GM19240 (cell line): ENCODE measurements at regions not wholly inside any gene's neighbourhood (a gene's known extent, or its start where the extent isn't known, plus 50 kb on each side); places are given as distances from the start of the nearest gene placed in this dataset.
"Not testable (repeated sequence)": the region's sequence is repeated elsewhere in the genome, so short reads cannot be mapped to it uniquely, and the experiment has no call there.

ENCODE experiments used
- DNase-seq: peaks from one replicate; pipeline ENCODE4 v3.0.0; 2011; ENCODE audit warnings: low spot score; ENCODE audit not compliant: insufficient read length

DNA sequence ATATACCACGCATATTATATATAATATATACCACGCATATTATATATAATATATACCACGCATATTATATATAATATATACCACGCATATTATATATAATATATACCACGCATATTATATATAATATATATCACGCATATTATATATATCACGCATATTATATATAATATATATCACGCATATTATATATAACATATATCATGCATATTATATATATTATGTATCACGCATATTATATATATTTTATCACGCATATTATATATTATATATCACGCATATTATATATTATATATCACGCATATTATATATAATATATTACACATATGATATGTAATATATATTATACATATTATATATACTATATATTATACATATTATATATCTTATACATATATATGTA is 1283.0 kb downstream of the EFNA5 start:
- DNase-seq: not testable (repeated sequence)

DNA sequence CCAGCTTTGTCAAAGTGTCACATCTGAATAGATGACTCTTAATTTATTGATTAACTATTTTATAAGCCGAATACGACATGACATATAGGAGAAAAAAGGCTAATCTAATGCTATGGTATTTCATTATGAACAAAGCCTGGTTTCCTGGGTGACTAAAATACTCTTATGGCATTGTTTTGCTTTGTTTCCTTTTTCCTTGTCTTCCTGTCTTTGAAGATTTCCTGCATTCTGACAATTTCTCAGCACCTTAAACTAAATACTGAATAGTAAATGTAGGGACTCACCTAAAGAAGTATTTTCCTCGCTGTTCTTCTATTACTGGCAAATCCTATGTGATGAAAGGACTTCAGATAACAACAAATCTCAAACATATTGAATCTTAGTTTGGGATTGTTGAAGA is 1284.5 kb downstream of the EFNA5 start:
- DNase-seq: no peak

DNA sequence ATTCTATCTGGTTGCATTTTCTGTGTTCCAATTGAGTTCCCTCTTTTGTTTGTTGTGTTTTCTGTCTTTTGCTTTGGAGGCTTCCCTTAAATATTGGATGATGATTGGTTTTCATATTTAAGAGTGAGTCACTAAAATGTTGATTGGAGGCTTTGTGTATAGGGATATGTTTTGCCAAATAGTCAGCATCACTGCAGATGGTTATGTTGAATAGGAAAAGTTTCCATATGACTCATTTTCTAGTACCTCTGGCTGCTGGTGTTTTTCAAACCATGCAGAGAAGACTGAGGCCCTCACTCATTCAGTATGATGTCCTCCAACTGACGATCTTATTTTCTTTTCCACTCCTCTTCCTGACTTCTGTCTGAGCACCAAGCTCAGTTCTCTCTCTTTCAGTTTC is 1290.0 kb downstream of the EFNA5 start:
- no peak for DNase-seq

DNA sequence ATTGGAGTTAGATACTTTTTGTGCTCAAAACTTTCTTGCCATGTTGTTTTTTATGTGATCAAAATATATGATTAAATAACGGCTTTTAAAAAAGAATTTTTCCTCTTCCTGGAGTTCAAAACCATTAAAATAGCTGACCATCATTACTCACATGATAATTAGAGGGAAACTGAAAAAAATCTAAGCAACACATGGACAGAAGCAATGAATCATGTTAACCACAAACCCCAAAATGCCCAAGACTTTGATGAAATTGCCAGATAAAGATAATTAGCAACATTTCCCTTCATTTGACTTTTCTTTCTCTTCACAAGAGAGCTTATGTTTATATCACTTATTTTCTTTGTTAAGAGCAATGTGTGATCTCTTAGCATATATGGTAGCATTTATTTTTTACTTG is 1294.2 kb downstream of the EFNA5 start:
- DNase-seq: no peak

DNA sequence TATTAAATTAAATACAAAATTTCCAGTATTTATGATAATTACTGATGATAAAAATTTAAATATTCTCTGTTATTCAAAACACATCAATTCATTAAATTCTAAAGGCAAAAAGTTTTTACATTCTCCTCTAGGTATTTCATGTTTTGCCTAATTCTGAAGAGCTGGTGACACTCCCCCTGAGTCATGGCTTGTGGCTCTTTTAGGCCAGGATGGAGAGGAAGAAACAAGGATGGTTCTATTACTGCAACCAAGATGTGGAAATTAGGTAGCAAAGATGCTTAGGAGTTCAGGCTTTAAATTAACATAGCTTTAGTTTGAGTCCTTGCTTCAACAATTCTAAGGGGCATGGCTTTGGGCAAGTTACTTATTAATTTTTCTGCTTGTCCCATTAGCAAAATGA is 1295.8 kb downstream of the EFNA5 start:
- DNase-seq: no peak

DNA sequence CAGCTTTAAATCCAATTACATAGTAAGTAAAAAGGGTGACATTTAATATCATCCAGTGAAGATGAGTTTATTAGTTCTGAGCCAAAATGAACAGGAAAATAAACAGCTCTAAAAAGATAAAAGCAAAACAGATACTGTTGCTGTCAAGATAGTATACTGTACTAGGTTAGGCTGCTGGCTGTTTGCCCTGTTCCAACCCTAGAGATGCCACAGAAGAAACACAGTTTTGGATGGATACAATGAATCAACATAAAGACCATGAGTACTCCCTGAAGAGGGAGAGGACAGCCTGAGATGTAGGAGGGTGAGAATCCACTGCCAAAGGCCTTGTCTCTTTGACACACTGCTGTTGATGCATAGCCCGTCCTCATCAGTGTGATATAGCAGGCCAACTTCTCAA is 1302.7 kb downstream of the EFNA5 start:
- no peak for DNase-seq

DNA sequence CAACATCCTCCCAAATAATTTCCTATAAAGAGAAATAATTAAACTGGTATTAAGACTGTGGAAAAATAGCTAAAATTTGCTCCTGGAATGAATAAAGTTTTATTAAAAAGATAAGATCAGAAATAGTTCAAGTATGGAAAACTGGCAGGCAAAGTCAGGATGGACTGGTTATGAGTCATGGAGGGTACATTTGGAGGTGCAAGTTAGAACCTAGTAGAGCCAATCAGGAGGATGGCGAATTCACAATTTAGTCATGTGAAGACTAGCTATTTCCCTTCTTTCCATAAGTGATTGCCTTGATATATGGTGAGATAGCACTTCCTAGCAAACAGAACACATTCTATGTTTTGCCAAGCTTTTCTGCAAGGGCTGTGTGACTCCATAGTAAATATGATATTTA is 1303.5 kb downstream of the EFNA5 start:
- no peak for DNase-seq

DNA sequence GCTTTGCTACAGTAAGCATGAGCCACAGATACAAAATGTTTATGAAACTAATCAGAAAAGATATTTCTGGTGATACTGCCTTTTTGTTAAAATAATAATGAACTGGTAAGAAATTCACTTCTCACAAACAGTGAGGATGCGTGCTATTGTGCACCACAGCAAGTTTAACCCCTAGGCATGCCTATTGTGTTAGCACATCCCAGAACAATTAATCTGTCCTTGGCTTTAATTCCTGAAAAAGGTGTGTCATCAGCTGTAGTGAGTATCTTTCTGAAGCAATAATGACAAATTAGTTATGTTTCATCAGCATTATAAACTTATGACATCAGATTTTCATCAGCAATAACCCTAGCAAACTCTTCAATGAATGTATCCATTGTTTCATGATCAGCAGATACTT is 1307.2 kb downstream of the EFNA5 start:
- DNase-seq: no peak

DNA sequence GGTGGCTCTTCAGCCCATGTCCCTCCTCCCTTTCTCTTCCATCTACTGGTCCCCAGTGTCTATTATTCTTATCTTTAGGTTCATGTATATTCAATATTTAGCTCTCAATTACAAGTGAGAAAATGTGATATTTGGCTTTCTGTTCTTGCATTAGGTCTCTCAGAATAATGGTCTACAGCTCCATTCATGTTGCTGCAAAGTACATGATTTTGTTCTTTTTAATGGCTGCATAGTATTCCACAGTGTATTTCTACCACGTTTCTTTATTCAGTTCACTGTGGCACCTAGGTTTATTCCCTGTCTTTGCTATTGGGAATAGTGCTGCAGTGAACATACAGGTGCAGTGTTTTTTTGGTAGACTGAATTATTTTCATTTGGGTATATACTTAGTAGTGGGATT is 1308.8 kb downstream of the EFNA5 start:
- DNase-seq: no peak

DNA sequence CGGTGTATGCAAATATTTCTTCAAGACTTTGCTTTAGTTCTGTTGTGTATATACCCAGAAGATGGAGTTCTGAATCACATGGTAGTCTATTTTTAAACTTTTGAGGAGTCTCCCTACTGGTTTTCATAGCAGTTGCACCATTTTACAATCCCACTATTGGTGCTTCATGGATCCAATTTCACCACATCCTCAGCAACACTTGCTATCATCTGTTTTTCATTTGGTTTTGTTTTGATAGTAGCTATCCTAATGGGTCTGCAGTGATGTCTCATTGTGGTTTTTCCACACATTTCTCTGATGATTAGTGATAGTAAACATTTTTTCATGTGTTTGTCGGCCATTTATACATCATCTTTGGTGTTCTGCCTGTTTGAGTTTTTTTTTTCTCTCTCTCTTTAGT is 1339.3 kb downstream of the EFNA5 start:
- DNase-seq: no peak

DNA sequence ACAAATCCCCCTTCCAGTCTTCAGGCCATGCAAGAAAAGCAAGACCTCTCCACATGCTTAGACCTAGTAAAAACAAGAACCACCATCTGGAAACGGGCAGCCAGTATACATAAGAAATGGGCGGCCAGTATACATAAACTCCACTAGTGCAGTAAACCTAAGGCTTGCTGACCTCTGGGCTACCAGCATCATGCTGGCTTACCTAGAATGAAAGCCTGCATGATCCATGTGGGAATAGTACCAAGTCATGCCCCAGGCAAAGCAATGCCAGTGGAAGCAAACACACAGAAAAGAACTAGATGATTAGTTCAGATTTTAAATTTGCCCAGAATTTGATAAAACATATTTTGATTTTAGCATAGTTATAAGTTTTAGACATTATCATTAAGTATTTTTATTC is 1346.4 kb downstream of the EFNA5 start:
- no peak for DNase-seq

DNA sequence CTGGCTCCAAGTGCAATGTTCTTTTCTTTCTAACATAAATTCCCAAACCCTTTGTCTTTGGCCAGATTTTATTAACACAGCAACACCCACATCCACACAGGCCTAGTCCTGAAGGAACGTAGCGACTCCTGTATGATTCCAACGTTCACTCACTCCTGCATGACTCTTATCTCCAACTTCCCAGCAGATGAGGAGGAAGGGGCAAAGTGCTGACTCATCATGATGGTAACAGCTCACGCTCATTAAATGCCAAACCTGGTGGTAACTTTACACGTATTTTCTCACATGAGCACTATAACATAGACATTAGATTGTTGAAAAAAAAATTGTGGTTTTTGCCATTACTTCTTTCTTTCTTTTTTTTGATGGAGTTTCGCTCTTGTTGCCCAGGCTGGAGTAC is 1349.5 kb downstream of the EFNA5 start:
- no peak for DNase-seq

DNA sequence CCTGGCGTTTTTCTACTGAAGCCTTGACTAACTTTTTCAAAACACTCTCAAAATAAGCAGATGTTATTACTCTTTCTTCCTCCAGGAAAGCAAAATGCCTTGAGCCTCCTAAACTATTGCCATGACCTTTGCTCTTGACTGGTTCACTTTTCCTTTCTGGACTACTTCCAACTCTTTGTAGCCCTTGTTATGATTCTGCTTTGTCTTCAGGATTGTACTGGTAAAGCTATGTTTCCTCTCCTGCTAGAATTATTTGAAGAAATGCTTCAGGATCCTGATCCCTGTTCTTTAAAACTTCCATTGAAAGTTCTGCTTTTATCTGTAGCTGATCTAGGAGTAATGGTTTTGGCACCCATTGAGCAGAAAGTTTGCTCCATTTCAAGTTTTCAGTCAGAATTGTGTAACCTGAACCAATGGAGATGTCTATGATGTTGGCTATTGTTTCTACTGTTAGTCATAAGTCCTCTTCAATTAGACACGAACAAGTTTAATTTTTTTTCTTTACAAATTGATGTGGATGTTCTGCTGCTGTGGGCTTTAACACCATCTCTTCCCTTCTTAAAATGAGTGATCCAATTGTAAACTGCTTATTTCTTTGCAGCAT is 1356.4 kb downstream of the EFNA5 start:
- no peak for DNase-seq

DNA sequence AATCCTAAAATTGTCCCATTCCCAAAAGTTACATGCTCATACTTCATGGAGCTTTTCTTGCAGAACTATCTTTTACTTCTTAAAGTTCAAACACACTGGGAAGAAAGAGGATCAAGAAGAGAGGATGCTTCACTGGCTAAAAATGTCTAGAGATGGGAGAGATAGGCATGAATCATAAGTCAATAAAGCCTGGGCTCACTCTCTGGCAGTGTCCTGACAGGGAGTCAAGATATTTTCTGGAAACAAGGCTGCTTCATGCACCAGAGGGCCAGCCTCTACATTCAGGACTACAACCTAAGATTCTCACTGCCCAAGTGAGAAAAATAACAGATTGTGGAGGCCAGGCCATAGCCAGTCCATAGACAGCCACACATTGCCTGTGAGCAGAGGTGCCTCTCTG is 1358.4 kb downstream of the EFNA5 start:
- no peak for DNase-seq

DNA sequence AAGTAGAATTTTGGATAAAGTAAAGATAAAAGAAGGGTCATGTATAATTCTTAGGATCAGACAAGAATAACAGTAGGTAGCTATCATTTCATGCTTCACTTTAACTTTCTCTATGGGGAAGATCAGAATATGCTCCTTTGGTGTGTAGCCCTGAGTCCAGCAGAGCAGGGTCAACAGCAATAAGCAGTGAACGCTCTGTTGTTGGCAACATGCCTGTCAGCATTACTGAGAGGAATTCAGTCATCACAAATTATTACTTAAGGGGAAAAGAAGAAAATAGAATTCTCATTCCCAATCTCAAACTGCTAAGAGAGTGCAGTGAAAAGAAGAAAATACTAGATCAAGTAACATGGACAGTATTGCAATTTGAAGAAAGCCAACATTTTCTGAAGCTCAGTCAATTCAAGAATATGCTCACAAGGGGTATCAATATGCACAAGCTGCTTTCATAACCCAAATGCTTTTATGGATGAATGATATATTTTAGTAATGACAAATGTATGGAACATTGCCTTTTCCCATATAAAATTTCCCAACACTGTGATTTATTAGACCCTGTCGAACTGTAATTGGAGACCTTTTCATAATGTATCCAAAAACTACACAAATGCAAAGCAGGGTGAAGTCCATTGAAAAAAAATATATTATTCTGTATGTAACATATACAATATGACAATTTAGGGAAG is 1359.4 kb downstream of the EFNA5 start:
- no peak for DNase-seq

DNA sequence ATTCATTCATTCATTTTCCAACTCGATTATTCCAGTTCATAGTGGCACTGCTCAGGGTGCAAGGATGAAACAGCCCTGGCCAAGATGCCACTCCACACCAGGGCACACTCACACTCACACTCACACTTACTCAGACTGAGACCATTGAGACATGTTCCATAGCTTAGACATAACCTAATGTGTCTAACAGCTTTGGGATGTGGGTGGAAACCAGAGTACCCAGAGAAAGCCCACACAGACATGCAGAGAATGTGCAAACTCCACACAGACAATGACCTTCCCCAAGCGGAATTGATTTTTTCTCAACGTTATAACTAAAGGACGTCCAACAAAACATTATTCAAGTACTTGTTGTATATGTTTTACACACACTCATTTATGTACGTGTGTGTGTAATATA is 1363.5 kb downstream of the EFNA5 start:
- DNase-seq: no peak

DNA sequence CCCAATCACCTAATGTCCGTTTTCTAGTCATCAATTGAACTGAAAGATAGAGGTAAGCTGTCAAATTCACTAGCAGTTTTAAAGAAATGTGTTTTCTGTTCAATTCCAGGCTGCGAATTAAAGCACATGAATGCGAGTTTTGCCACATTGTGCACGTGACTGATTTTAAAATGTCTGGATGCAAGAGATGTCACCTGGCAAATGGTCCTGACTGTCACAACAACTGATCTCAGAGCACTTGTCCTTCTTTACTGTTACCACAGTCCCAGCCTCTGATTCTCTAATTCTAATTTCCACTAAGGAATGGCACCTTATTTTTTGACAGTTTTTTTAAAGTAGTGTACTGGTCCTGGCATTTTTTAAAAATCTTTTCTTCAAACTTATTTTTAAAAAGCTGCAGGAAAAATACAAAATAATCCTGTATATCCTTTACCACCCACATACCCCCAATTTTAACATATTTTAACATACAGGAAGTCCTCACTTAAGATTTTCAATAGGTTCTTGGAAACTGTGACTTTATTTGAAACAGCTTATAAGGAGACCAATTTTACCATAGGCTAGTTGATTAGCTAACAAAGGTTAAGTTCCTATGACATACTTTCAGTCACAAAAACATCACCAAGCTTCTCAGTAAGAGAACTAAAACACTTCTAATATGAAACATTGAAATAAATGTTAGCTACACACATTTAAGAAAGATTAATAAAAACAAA is 1364.3 kb downstream of the EFNA5 start:
- no peak for DNase-seq

DNA sequence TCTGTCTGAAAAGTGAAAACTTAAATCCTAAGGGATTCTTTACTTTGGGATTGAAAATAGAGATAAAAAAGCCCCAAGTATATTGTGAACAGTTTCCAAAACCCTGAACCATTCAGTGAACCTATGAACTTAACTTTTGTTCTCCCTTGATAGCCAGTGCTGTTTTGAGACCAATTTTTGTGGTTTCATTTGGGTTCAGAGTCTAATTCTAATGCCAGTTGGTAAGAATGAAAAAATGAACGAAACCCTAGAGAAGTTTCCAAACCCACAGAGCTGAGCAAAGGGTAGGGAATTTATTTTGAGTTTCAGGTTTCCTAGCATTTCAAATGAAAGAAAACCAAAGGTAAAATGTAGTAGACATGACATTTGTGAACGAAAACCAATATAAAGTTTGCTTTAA is 1366.8 kb downstream of the EFNA5 start:
- no peak for DNase-seq

DNA sequence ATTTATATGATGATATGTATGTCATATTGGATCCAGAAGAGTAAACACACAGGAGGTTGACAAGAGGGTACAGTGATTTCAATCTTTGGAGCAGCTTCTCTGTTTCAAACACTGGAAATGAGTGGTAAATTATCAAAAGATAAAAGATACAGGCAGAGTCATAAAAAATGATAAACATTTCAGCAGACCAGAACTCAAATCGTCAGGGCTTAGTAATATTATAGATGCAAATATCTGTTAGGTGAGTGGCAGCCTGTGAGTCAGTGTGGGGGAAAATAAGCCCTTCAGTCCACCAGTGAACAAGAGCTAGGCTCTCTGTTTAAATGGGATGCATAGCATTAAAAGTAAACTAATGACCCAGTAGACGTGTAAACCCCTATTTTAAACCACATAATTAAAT is 1378.1 kb downstream of the EFNA5 start:
- DNase-seq: no peak

DNA sequence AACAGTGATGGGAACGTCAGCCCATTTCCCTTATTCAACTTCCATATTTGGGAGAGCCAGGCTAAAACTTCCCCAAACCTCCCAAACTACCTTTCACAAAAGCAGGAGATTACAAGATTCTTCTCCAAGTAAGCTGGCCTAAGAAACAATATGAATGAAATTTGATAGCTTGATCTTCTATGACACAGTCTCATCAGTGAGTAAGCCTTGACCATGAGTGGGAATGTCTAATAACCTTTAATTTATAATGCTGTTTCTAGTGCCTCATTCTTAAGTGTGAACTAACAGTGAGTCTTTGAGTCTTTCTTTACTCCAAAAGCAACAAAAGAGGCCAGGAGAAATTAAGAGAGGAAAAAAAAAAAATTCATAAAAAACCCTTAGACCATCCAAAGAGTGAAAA is 1379.9 kb downstream of the EFNA5 start:
- DNase-seq: no peak

DNA sequence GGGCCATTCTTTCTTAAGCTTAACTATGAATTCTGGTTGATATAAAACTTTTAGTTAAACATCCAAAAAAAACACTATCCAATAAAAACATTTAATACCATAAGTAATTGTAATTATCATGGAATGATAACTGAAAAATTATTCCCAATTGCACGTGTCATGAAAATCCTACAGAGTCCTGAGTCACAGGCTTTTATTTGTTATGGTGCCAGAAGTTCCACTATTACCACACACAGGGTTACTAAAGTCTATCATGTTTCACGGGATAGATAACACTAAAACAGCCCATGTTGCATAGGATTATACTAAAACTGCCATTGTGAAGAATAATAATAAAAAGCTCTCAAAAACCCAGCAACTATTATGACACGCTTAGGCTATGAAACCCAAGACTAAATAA is 1381.8 kb downstream of the EFNA5 start:
- no peak for DNase-seq

DNA sequence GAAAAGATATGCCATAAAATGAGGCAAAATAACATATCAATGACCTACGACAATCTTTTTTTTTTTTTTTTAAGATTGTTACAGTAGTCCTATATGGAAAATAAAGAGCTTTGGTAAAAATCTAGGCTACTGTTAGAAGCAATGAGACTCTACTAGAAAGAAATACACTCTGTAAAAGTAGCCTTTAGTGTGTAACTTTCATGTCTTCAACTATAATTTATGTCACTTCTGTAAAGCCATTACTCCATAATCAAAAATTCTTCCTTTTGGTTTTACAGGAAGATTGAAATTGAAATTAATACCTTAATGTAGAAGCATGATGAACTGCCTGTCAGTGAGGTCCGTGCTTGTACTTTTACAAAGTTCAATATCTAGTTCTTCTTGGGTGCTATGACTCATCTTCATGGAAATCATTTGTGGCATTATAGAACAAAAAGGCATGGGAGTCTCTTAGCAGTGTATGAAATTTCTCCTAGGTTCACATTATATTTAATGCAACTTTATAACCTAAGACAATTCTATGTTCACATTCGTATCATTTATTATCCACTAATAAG is 1393.1 kb downstream of the EFNA5 start:
- DNase-seq: no peak
